Small intestine (tissue), 7 donors: ENCODE measurements at regions not wholly inside any gene's neighbourhood (a gene's known extent, or its start where the extent isn't known, plus 50 kb on each side); places are given as distances from the start of the nearest gene placed in this dataset.
"Not testable (repeated sequence)": the region's sequence is repeated elsewhere in the genome, so short reads cannot be mapped to it uniquely, and the experiment has no call there.

Experiments
- DNase-seq, 2 donors: peaks; one replicate each; pipeline versions ENCODE4 v3.0.0 to v3.0.0-alpha.2; 2013
- FAIRE-seq: peaks from 2 replicates; lab custom pipeline; 2012; peaks lifted over from hg19 to GRCh38; lab: Jason Lieb, UNC
- H3K27ac ChIP-seq, 3 donors: one replicate each; pipeline ENCODE4 v1.5.1; 2013; ENCODE audit warnings: low read length in 2 of 3, mild to moderate bottlenecking in 2 of 3, control low read depth in 1 of 3, inconsistent platforms in 1 of 3, low read depth in 1 of 3, moderate library complexity in 1 of 3
- H3K27me3 ChIP-seq, 3 donors: one replicate each; pipeline ENCODE4 v1.6.1; 2013; ENCODE audit warnings: low read length in 3 of 3, inconsistent platforms in 1 of 3; ENCODE audit not compliant: control insufficient read depth in 3 of 3, insufficient read depth in 3 of 3
- H3K36me3 ChIP-seq, 3 donors: one replicate each; pipeline ENCODE4 v1.6.1; 2013; ENCODE audit warnings: low read length in 3 of 3, inconsistent platforms in 1 of 3, low read depth in 1 of 3, mild to moderate bottlenecking in 1 of 3, moderate library complexity in 1 of 3; ENCODE audit not compliant: control insufficient read depth in 3 of 3, insufficient read depth in 2 of 3
- H3K4me1 ChIP-seq, 3 donors: one replicate each; pipeline ENCODE4 v1.6.1; 2013; ENCODE audit warnings: low read length in 2 of 3, inconsistent platforms in 1 of 3, low read depth in 1 of 3, mild to moderate bottlenecking in 1 of 3, moderate library complexity in 1 of 3; ENCODE audit not compliant: control insufficient read depth in 3 of 3, insufficient read depth in 2 of 3
- H3K4me3 ChIP-seq, 3 donors: one replicate each; pipeline ENCODE4 v1.5.1; 2013; ENCODE audit warnings: low read length in 3 of 3, control low read depth in 1 of 3, inconsistent platforms in 1 of 3, low read depth in 1 of 3, mild to moderate bottlenecking in 1 of 3, moderate library complexity in 1 of 3
- H3K9me3 ChIP-seq, 2 donors: one replicate each; pipeline ENCODE4 v1.6.1; 2013; ENCODE audit warnings: low read depth in 1 of 2, low read length in 1 of 2; ENCODE audit not compliant: control insufficient read depth in 2 of 2, insufficient read depth in 1 of 2
- WGBS, 3 donors: extraction: QIAGEN DNeasy Blood & Tissue Kit; methylation state at CpG; one replicate each; pipeline ENCODE4 v1.1.7; 2013; 5-methylcytosine and 5-hydroxymethylcytosine counted together
- donor health status: healthy with polysubstance abuse.
- donor health status: control.
- donor health status: control.
- donor health status: Bipolar disorder and iron deficiency.
- donor health status: healthy.

GRCh38 chr2:16351137-16351536 is 314.5 kb downstream of the CYRIA start:
- Histone ChIP-seq H3K4me1 (no peaks in the 10 kb centered on the region), H3K36me3 (no peaks in the 10 kb centered on the region), H3K9me3 (peaks cover 1 to 13% of the 10 kb centered on the region in 2 donors), H3K27ac (no peak overlapping the region), H3K4me3 (no peak overlapping the region), H3K27me3 (no peaks in the 10 kb centered on the region)
- FAIRE-seq (no peak), DNase-seq (no peak)

- no peak for FAIRE-seq
- H3K27ac ChIP-seq, result no peak overlapping the region
- H3K27me3 ChIP-seq, result no peaks in the 10 kb centered on the region
- no peaks in the 10 kb centered on the region for H3K4me1 ChIP-seq
- DNase-seq, result no peak
- peaks cover 1 to 13% of the 10 kb centered on the region in 2 donors for H3K9me3 ChIP-seq
- 56 to 80% (median 61%) methylated on average over 3 of the region's 3 CpGs for WGBS, 3 donors
- H3K4me3 ChIP-seq, result no peak overlapping the region
- H3K36me3 ChIP-seq, result no peaks in the 10 kb centered on the region
These were observed 315.4 kb downstream of the CYRIA start for GRCh38 chr2:16350211-16350610.

GRCh38 chr2:16349811-16350210 is 315.8 kb downstream of the CYRIA start:
- FAIRE-seq (no peak), DNase-seq (no peak)
- Histone ChIP-seq H3K27ac (no peak overlapping the region), H3K4me1 (no peaks in the 10 kb centered on the region), H3K9me3 (peaks cover 1 to 13% of the 10 kb centered on the region in 2 donors), H3K36me3 (no peaks in the 10 kb centered on the region), H3K27me3 (no peaks in the 10 kb centered on the region), H3K4me3 (no peak overlapping the region)
- 31 to 36% (median 34%) methylated on average over 2 of the region's 2 CpGs for WGBS, 3 donors

GRCh38 chr2:16348821-16349515 is 316.7 kb downstream of the CYRIA start:
- no peak for FAIRE-seq
- no peaks in the 10 kb centered on the region for H3K36me3 ChIP-seq
- 40 to 56% (median 50%) methylated on average over 3 of the region's 3 CpGs for WGBS, 3 donors
- H3K9me3 ChIP-seq, result peaks cover 1 to 13% of the 10 kb centered on the region in 2 donors
- no peaks in the 10 kb centered on the region for H3K4me1 ChIP-seq
- DNase-seq, result no peak
- no peak overlapping the region for H3K27ac ChIP-seq
- no peaks in the 10 kb centered on the region for H3K27me3 ChIP-seq
- no peak overlapping the region for H3K4me3 ChIP-seq

GRCh38 chr2:16346671-16347070 is 319.0 kb downstream of the CYRIA start:
- H3K4me3 ChIP-seq, result no peak overlapping the region
- FAIRE-seq (no peak), DNase-seq (no peak)
- no peaks in the 10 kb centered on the region for H3K36me3 ChIP-seq
- 74 to 78% (median 75%) methylated on average over 3 of the region's 3 CpGs for WGBS, 3 donors
- H3K27ac ChIP-seq, result no peak overlapping the region
- peaks cover 1 to 11% of the 10 kb centered on the region in 2 donors for H3K9me3 ChIP-seq
- H3K27me3 ChIP-seq, result no peaks in the 10 kb centered on the region
- no peaks in the 10 kb centered on the region for H3K4me1 ChIP-seq

GRCh38 chr2:16345231-16345630 is 320.4 kb downstream of the CYRIA start:
- not testable (repeated sequence) for H3K4me1 ChIP-seq, H3K27me3 ChIP-seq, DNase-seq, FAIRE-seq, H3K9me3 ChIP-seq, H3K4me3 ChIP-seq, H3K27ac ChIP-seq, H3K36me3 ChIP-seq
- WGBS, 3 donors, result 82 to 89% (median 88%) methylated on average over 9 of the region's 9 CpGs

GRCh38 chr2:16339206-16339605 is 326.4 kb downstream of the CYRIA start:
- FAIRE-seq (no peak), DNase-seq (no peak)
- Histone ChIP-seq H3K27me3 (no peaks in the 10 kb centered on the region), H3K9me3 (peaks cover 0 to 6% of the 10 kb centered on the region in 2 donors), H3K4me1 (no peaks in the 10 kb centered on the region), H3K36me3 (no peaks in the 10 kb centered on the region), H3K27ac (no peak overlapping the region), H3K4me3 (no peak overlapping the region)
- WGBS, 3 donors, result 74 to 92% (median 75%) methylated on average over 1 of the region's 1 CpG

GRCh38 chr2:16338026-16338425 is 327.6 kb downstream of the CYRIA start:
- Histone ChIP-seq H3K36me3 (no peaks in the 10 kb centered on the region), H3K4me1 (no peaks in the 10 kb centered on the region), H3K4me3 (no peak overlapping the region), H3K27me3 (no peaks in the 10 kb centered on the region), H3K9me3 (peaks cover 0 to 6% of the 10 kb centered on the region in 2 donors), H3K27ac (no peak overlapping the region)
- FAIRE-seq (no peak), DNase-seq (no peak)

- Histone ChIP-seq H3K27me3 (no peaks in the 10 kb centered on the region), H3K4me3 (no peak overlapping the region), H3K4me1 (no peaks in the 10 kb centered on the region), H3K9me3 (peaks cover 0 to 6% of the 10 kb centered on the region in 2 donors), H3K27ac (no peak overlapping the region), H3K36me3 (no peaks in the 10 kb centered on the region)
- FAIRE-seq (no peak), DNase-seq (no peak)
- WGBS, 3 donors, result 93 to 95% (median 94%) methylated on average over 7 of the region's 7 CpGs
These were observed 328.7 kb downstream of the CYRIA start for GRCh38 chr2:16336916-16337315.
